GM23338 (cell line): ENCODE measurements at regions not wholly inside any gene's neighbourhood (a gene's known extent, or its start where the extent isn't known, plus 50 kb on each side); places are given as distances from the start of the nearest gene placed in this dataset.

ENCODE experiments used
- CTCF ChIP-seq, 2 experiments: fragments of 200-600 bp in 1 of 2; sonication (generic) in 1 of 2; conservative IDR thresholded peaks; 2 replicates each; pipeline versions ENCODE4 v1.5.1 to v1.6.1; 2016 to 2017; ENCODE audit warnings: antibody characterized with exemption in 2 of 2, low read depth in 2 of 2, mild to moderate bottlenecking in 2 of 2, moderate library complexity in 1 of 2
- EZH2 ChIP-seq: fragments of 200-600 bp; sonication (generic); IDR thresholded peaks from one replicate; pipeline ENCODE4 v1.8.0; 2017; ENCODE audit warnings: antibody characterized with exemption, mild to moderate bottlenecking, low read depth; ENCODE audit not compliant: unreplicated experiment
- EZH2phosphoT487 ChIP-seq: fragments of 200-600 bp; sonication (generic); IDR thresholded peaks from one replicate; pipeline ENCODE4 v1.8.1; 2018; ENCODE audit warnings: antibody characterized with exemption; ENCODE audit not compliant: unreplicated experiment
- JUNB ChIP-seq: IDR thresholded peaks from one replicate; pipeline ENCODE4 v1.6.1; 2016; ENCODE audit warnings: antibody characterized with exemption; ENCODE audit not compliant: unreplicated experiment
- NANOG ChIP-seq: IDR thresholded peaks from 2 replicates; pipeline ENCODE4 v1.6.1; 2016; ENCODE audit warnings: antibody characterized with exemption, borderline replicate concordance
- POLR2AphosphoS5 ChIP-seq: IDR thresholded peaks from 2 replicates; pipeline ENCODE4 v1.6.1; 2016; ENCODE audit warnings: antibody characterized with exemption, low read depth
- REST ChIP-seq: IDR thresholded peaks from one replicate; pipeline ENCODE4 v1.6.1; 2018; ENCODE audit warnings: antibody characterized with exemption; ENCODE audit not compliant: unreplicated experiment
- ZNF331 ChIP-seq: fragments of 250-450 bp; sonication (Bioruptor Pico); IDR thresholded peaks from 2 replicates; pipeline ENCODE4 v1.5.0; 2020; ENCODE audit warnings: low read depth, mild to moderate bottlenecking, moderate library complexity

- TF ChIP-seq CTCF (conservative IDR thresholded peaks at IDR 0.05; ENCODE audit: low read depth in 2 of 2) = no peak
- TF ChIP-seq REST = no peak
- no peak for TF ChIP-seq POLR2AphosphoS5
- TF ChIP-seq EZH2 = no peak
- no peak for TF ChIP-seq NANOG
- TF ChIP-seq JUNB = no peak
- TF ChIP-seq EZH2phosphoT487 = no peak
- no peak for TF ChIP-seq ZNF331 (CRISPR knock-in tag)
These were observed 273.5 kb upstream of the POU3F2 start for GRCh38 chr6:98560841-98561240.
